K562 (cell line): ENCODE measurements at regions not wholly inside any gene's neighbourhood (a gene's known extent, or its start where the extent isn't known, plus 50 kb on each side); places are given as distances from the start of the nearest gene placed in this dataset.

Experiments used
- ATAC-seq: fragments of 200-7000 bp; cut with Tn5 transposase; 3 replicates; pipeline ENCODE4 v1.9.1; 2020; ENCODE audit warnings: moderate library complexity
- BruUV-seq: library from RNA; stranded (reverse); fragments of 400-500 nt; replicated peaks from 2 replicates; lab custom pipeline; 2021; lab: Mats Ljungman, UMichigan
- CTCF ChIA-PET: fragments of 300-600 bp; formaldehyde crosslinking; extraction: SDS; loops from one replicate; lab custom pipeline; 2021; ENCODE audit warnings: low intra/inter-chr PET ratio; lab: Yijun Ruan, JAX
- POLR2A ChIA-PET: fragments of 300-600, 350-650 bp; sonication (Branson Sonifier 250); formaldehyde crosslinking; extraction: SDS; loops from one replicate; lab custom pipeline; 2021; ENCODE audit warnings: antibody characterized with exemption, inconsistent platforms; lab: Yijun Ruan, JAX
- DNase-seq, 4 experiments: peaks; one replicate each; pipeline versions ENCODE4 v3.0.0 to v3.0.0-alpha.2; 2011 to 2018; ENCODE audit warnings: low spot score in 3 of 4, mixed read lengths in 3 of 4; ENCODE audit errors: extremely low read depth in 1 of 4
- FAIRE-seq: peaks from 2 replicates; lab custom pipeline; 2011; peaks lifted over from hg19 to GRCh38; lab: Jason Lieb, UNC
- H2AFZ ChIP-seq: 2 replicates; pipeline ENCODE4 v1.6.0; 2011; ENCODE audit warnings: low read depth, low read length, control low read depth, inconsistent platforms
- H3K27ac ChIP-seq: fragments of 200-600 bp; 3 replicates; pipeline ENCODE4 v1.8.0; 2011; ENCODE audit warnings: low read depth, mild to moderate bottlenecking, control low read depth, inconsistent platforms, low read length, moderate library complexity, mixed read lengths; ENCODE audit errors: extremely low read depth
- H3K27me3 ChIP-seq, 2 experiments: fragments of 300-600 bp in 1 of 2; 2 replicates in 1 of 2; 3 replicates in 1 of 2; pipeline versions ENCODE4 v1.6.0 to v1.8.0; 2011; ENCODE audit warnings: inconsistent platforms in 2 of 2, low read length in 2 of 2, mild to moderate bottlenecking in 1 of 2, mixed read lengths in 1 of 2, moderate library complexity in 1 of 2; ENCODE audit not compliant: control insufficient read depth in 2 of 2, insufficient read depth in 2 of 2
- H3K36me3 ChIP-seq: fragments of 300-600 bp; 3 replicates; pipeline ENCODE4 v1.8.0; 2011; ENCODE audit warnings: mild to moderate bottlenecking, low read length, inconsistent platforms; ENCODE audit not compliant: control insufficient read depth, insufficient read depth
- H3K4me1 ChIP-seq, 2 experiments: fragments of 200-600 bp in 1 of 2; replicated peaks in 1 of 2; 2 replicates in 1 of 2; 3 replicates in 1 of 2; pipeline versions ENCODE4 v1.5.1 to v1.8.0; 2011; ENCODE audit warnings: inconsistent platforms in 2 of 2, low read length in 2 of 2, mild to moderate bottlenecking in 1 of 2, mixed read lengths in 1 of 2, moderate library complexity in 1 of 2; ENCODE audit not compliant: control insufficient read depth in 2 of 2, insufficient read depth in 2 of 2
- H3K4me2 ChIP-seq: 2 replicates; pipeline ENCODE4 v1.6.1; 2011; ENCODE audit warnings: low read length, control low read depth, inconsistent platforms, mixed read lengths; ENCODE audit not compliant: insufficient read depth
- H3K4me3 ChIP-seq: fragments of 200-600 bp; sonication (generic), shearing (Covaris generic); 2 replicates; pipeline ENCODE4 v1.5.1; 2016; ENCODE audit warnings: control low read depth, inconsistent platforms
- H3K79me2 ChIP-seq: fragments of 200-600 bp; 3 replicates; pipeline ENCODE4 v1.8.0; 2011; ENCODE audit warnings: low read length, inconsistent platforms; ENCODE audit not compliant: control insufficient read depth, insufficient read depth
- H3K9ac ChIP-seq, 2 experiments: 2 replicates each; pipeline versions ENCODE4 v1.6.0 to v1.6.1; 2011; ENCODE audit warnings: low read depth in 2 of 2, low read length in 2 of 2, control low read depth in 1 of 2, inconsistent platforms in 1 of 2, mild to moderate bottlenecking in 1 of 2, mixed read lengths in 1 of 2; ENCODE audit not compliant: insufficient read depth in 1 of 2
- H3K9me1 ChIP-seq: one replicate; pipeline ENCODE4 v1.6.0; 2011; ENCODE audit warnings: inconsistent platforms, mild to moderate bottlenecking, low read length, moderate library complexity; ENCODE audit not compliant: control insufficient read depth, insufficient read depth
- H3K9me3 ChIP-seq: replicated peaks from 2 replicates; pipeline ENCODE4 v1.5.1; 2011; ENCODE audit warnings: low read depth, low read length, inconsistent platforms; ENCODE audit not compliant: control insufficient read depth, insufficient read depth
- H4K20me1 ChIP-seq: replicated peaks from 2 replicates; pipeline ENCODE4 v1.6.1; 2011; ENCODE audit warnings: low read length, inconsistent platforms, mixed read lengths; ENCODE audit not compliant: control insufficient read depth, insufficient read depth
- BMI1 ChIP-seq: fragments of 150-350 bp; IDR thresholded peaks from 2 replicates; pipeline ENCODE4 v1.6.1; 2014; ENCODE audit warnings: low read length
- GATA2 ChIP-seq: sonication (generic); formaldehyde crosslinking; IDR thresholded peaks from 2 replicates; pipeline ENCODE4 v1.4.0; 2020; ENCODE audit warnings: mild to moderate bottlenecking, missing genetic modification reagents
- GTF2B ChIP-seq: IDR thresholded peaks from 2 replicates; pipeline ENCODE4 v1.6.1; 2011; ENCODE audit not compliant: insufficient read length; ENCODE audit errors: extremely low read depth
- JUN ChIP-seq, 2 experiments: sonication (generic) in 1 of 2; formaldehyde crosslinking in 1 of 2; IDR thresholded peaks; 2 replicates each; pipeline versions ENCODE4 v1.6.1 to v1.8.0; 2012 to 2022; ENCODE audit warnings: borderline replicate concordance in 2 of 2, mild to moderate bottlenecking in 2 of 2, improper control_type of control experiment in 1 of 2, low read depth in 1 of 2, low read length in 1 of 2, missing genetic modification reagents in 1 of 2
- MAZ ChIP-seq, 2 experiments: fragments of 450-650 bp in 1 of 2; sonication (generic) in 1 of 2; formaldehyde crosslinking; IDR thresholded peaks in 1 of 2; conservative IDR thresholded peaks in 1 of 2; 2 replicates each; pipeline versions ENCODE4 v1.4.0 to v1.5.0; 2020; ENCODE audit warnings: mild to moderate bottlenecking in 1 of 2, missing genetic modification reagents in 1 of 2
- NCOA4 ChIP-seq: fragments of 450-650 bp; IDR thresholded peaks from 2 replicates; pipeline ENCODE4 v1.6.1; 2018; ENCODE audit warnings: mild to moderate bottlenecking; ENCODE audit not compliant: partially characterized antibody
- NR4A1 ChIP-seq, 2 experiments: fragments of 250-450 bp in 1 of 2; fragments of 450-650 bp in 1 of 2; sonication (Bioruptor Pico) in 1 of 2; IDR thresholded peaks; 2 replicates each; pipeline versions ENCODE4 v1.4.0 to v1.6.1; 2016 to 2020; ENCODE audit warnings: mild to moderate bottlenecking in 2 of 2, missing compliant biosample characterization in 1 of 2, missing genetic modification characterization in 1 of 2, moderate library complexity in 1 of 2
- POLR2AphosphoS2 ChIP-seq: IDR thresholded peaks from 2 replicates; pipeline ENCODE4 v1.6.1; 2012; ENCODE audit warnings: low read length, improper control_type of control experiment
- ZFPM2 ChIP-seq: fragments of 250-450 bp; sonication (Bioruptor Pico); IDR thresholded peaks from 2 replicates; pipeline ENCODE4 v1.5.1; 2022; ENCODE audit warnings: mild to moderate bottlenecking
- ZNF174 ChIP-seq: fragments of 250-450 bp; sonication (Bioruptor Pico); IDR thresholded peaks from 2 replicates; pipeline ENCODE4 v1.4.0; 2020; ENCODE audit warnings: mild to moderate bottlenecking
- in situ Hi-C: fragments of 300-500 bp; cut with MboI; formaldehyde crosslinking; loops from 4 replicates; pipeline ENCODE4 v1.15.0; 2018; ENCODE audit warnings: inconsistent platforms, mixed read lengths
- intact Hi-C: fragments of 100-400 bp; cut with micrococcal nuclease; formaldehyde crosslinking; loops from 2 replicates; pipeline ENCODE4 v1.14.2; 2022

GRCh38 chr15:47349179-47349578 is 368.1 kb upstream of the SEMA6D start (continued):
- TF ChIP-seq GTF2B, result no peak
- TF ChIP-seq MAZ (CRISPR knock-in tag; conservative IDR thresholded peaks at IDR 0.05 in 1 of 2, IDR thresholded peaks at IDR 0.05 in 1 of 2), result no peak
- TF ChIP-seq BMI1, result no peak
- TF ChIP-seq POLR2AphosphoS2, result no peak
- no peak for TF ChIP-seq GATA2 (CRISPR knock-in tag)
- no peak for TF ChIP-seq JUN (IDR thresholded peaks at IDR 0.05; ENCODE audit: borderline replicate concordance, low read depth, low read length)
- no peak for TF ChIP-seq JUN (CRISPR knock-in tag; IDR thresholded peaks at IDR 0.05; ENCODE audit: borderline replicate concordance)
- TF ChIP-seq NR4A1 (CRISPR knock-in tag; IDR thresholded peaks at IDR 0.05), result no peak
- TF ChIP-seq NR4A1 (tag; IDR thresholded peaks at IDR 0.05), result no peak

DNA sequence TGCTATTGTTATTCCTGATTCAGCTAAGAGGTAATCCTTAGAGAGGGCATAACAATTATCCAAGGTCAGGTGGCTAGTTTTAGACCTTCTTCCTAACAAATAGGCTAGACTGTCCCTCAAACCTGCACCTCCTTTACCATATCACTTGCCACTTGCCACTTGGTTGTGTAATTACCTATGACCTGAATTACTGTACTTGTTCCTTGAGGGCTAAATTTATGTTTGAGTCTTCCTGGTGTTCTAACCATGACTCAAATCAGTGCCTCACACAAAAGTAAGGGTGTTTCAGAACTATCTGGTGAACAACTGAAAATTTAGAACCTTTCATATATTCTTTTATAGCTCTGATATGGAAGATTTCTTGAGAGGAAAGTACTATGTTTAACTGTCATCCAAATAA is 365.8 kb upstream of the SEMA6D start:
- TF ChIP-seq ZFPM2 (CRISPR knock-in tag) (no peak), NCOA4 (no peak), ZNF174 (CRISPR knock-in tag) (no peak)
- Histone ChIP-seq H3K4me3 (no peak overlapping the region), H2AFZ (no peak overlapping the region), H4K20me1 (no peaks in the 10 kb centered on the region), H3K27ac (no peak overlapping the region), H3K9me3 (no peaks in the 10 kb centered on the region), H3K4me2 (no peak overlapping the region), H3K79me2 (no peaks in the 10 kb centered on the region), H3K9me1 (no peaks in the 10 kb centered on the region), H3K36me3 (no peaks in the 10 kb centered on the region), H3K9ac (no peak overlapping the region), H3K27me3 (no peaks in the 10 kb centered on the region), H3K4me1 (no peaks in the 10 kb centered on the region)
- intact Hi-C loops (no loop called here), in situ Hi-C loops (no loop called here)
- CTCF ChIA-PET, result no interaction called here
- BruUV-seq, result no TSS peak
- DNase-seq, result no peak
- no peak for FAIRE-seq
- no peak for ATAC-seq
- POLR2A ChIA-PET, result no interaction called here
